SU-DHL-6 (cell line): ENCODE measurements at regions not wholly inside any gene's neighbourhood (a gene's known extent, or its start where the extent isn't known, plus 50 kb on each side); places are given as distances from the start of the nearest gene placed in this dataset.

ENCODE experiments used
- H2AFZ ChIP-seq: fragments of 200-600 bp; sonication (generic); 2 replicates; pipeline ENCODE4 v1.6.1; 2014; ENCODE audit warnings: low read depth, mild to moderate bottlenecking, moderate library complexity, mixed read lengths, antibody characterized with exemption, low read length; ENCODE audit not compliant: severe bottlenecking
- H3F3A ChIP-seq: fragments of 200-600 bp; shearing (Covaris generic); 2 replicates; pipeline ENCODE4 v1.6.0; 2016; ENCODE audit warnings: antibody characterized with exemption, mild to moderate bottlenecking; ENCODE audit not compliant: insufficient read depth
- H3K27ac ChIP-seq: fragments of 200-600 bp; sonication (generic); 2 replicates; pipeline ENCODE4 v1.5.1; 2016; ENCODE audit warnings: low read depth, mild to moderate bottlenecking, low read length, moderate library complexity, mixed read lengths
- H3K27me3 ChIP-seq: fragments of 200-600 bp; sonication (generic), shearing (Covaris generic); 2 replicates; pipeline ENCODE4 v1.6.0; 2014; ENCODE audit warnings: mild to moderate bottlenecking, low read length
- H3K36me3 ChIP-seq: fragments of 200-600 bp; sonication (generic); 2 replicates; pipeline ENCODE4 v1.6.1; 2014; ENCODE audit warnings: mild to moderate bottlenecking, low read length, mixed read lengths
- H3K4me2 ChIP-seq: fragments of 300-600, 200-600 bp; shearing (Covaris generic), sonication (generic); 2 replicates; pipeline ENCODE4 v1.6.0; 2014; ENCODE audit warnings: low read length, low read depth, mild to moderate bottlenecking; ENCODE audit not compliant: poor library complexity, severe bottlenecking
- H3K4me3 ChIP-seq: fragments of 200-600 bp; sonication (generic); 2 replicates; pipeline ENCODE4 v1.5.1; 2014; ENCODE audit warnings: antibody characterized with exemption, low read length, mild to moderate bottlenecking, mixed read lengths; ENCODE audit not compliant: insufficient read depth, poor library complexity, severe bottlenecking
- H3K79me2 ChIP-seq: fragments of 200-600 bp; sonication (generic); 2 replicates; pipeline ENCODE4 v1.6.1; 2014; ENCODE audit warnings: mild to moderate bottlenecking, low read length, moderate library complexity; ENCODE audit not compliant: insufficient read depth
- H3K9ac ChIP-seq: fragments of 200-600 bp; sonication (generic); 2 replicates; pipeline ENCODE4 v1.7.0; 2014; ENCODE audit warnings: mild to moderate bottlenecking, low read length
- H3K9me2 ChIP-seq: fragments of 200-600 bp; sonication (generic); replicated peaks from 2 replicates; pipeline ENCODE4 v1.6.1; 2014; ENCODE audit warnings: low read length; ENCODE audit not compliant: insufficient read depth
- H3K9me3 ChIP-seq: fragments of 200-600 bp; sonication (generic); 2 replicates; pipeline ENCODE4 v1.6.1; 2014; ENCODE audit warnings: low read length, mixed read lengths; ENCODE audit not compliant: insufficient read depth
- H4K20me1 ChIP-seq: fragments of 200-600 bp; sonication (generic); 2 replicates; pipeline ENCODE4 v1.6.1; 2014; ENCODE audit warnings: low read depth, mild to moderate bottlenecking, antibody characterized with exemption, low read length, moderate library complexity, mixed read lengths
- CTCF ChIP-seq: fragments of 200-600 bp; sonication (generic); IDR thresholded peaks from one replicate; pipeline ENCODE4 v1.5.1; 2017; ENCODE audit warnings: antibody characterized with exemption, mild to moderate bottlenecking, low read length, moderate library complexity; ENCODE audit not compliant: insufficient read depth, poor library complexity, severe bottlenecking
- EZH2phosphoT487 ChIP-seq: fragments of 200-600 bp; sonication (generic), shearing (Covaris generic); conservative IDR thresholded peaks from 2 replicates; pipeline ENCODE4 v1.6.1; 2018; ENCODE audit warnings: mild to moderate bottlenecking, antibody characterized with exemption, low read length, moderate library complexity, mixed read lengths

- H3K27ac ChIP-seq: no peak overlapping the region
- H3K4me3 ChIP-seq: no peak overlapping the region
- H3K27me3 ChIP-seq: no peaks in the 10 kb centered on the region
- peaks cover 30% of the 10 kb centered on the region; the same call in 1 of the 2 replicates for H3K9me3 ChIP-seq
- H3K36me3 ChIP-seq: no peaks in the 10 kb centered on the region
- H3K9me2 ChIP-seq: no peaks in the 10 kb centered on the region
- TF ChIP-seq CTCF (no peak), EZH2phosphoT487 (no peak)
- H2AFZ ChIP-seq: no peak overlapping the region
- H3K79me2 ChIP-seq: no peaks in the 10 kb centered on the region
- H3F3A ChIP-seq: no peaks in the 10 kb centered on the region
- H4K20me1 ChIP-seq: no peaks in the 10 kb centered on the region
- H3K9ac ChIP-seq: no peak overlapping the region
- H3K4me2 ChIP-seq: no peak overlapping the region
Measured at GRCh38 chr2:239870863-239871262, 154.3 kb downstream of the NDUFA10 start.

- H4K20me1 ChIP-seq: no peaks in the 10 kb centered on the region
Measured at GRCh38 chr2:239870276-239870675, 154.9 kb downstream of the NDUFA10 start.

GRCh38 chr2:239869272-239870155 is 155.6 kb downstream of the NDUFA10 start:
- Histone ChIP-seq H3K36me3 (no peaks in the 10 kb centered on the region), H4K20me1 (no peaks in the 10 kb centered on the region), H3K9me3 (peaks cover 30% of the 10 kb centered on the region; the same call in 1 of the 2 replicates), H3K4me3 (no peak overlapping the region), H2AFZ (no peak overlapping the region), H3K27ac (no peak overlapping the region), H3K27me3 (no peaks in the 10 kb centered on the region), H3K4me2 (no peak overlapping the region), H3K79me2 (no peaks in the 10 kb centered on the region), H3K9ac (no peak overlapping the region), H3K9me2 (no peaks in the 10 kb centered on the region), H3F3A (no peaks in the 10 kb centered on the region)
- TF ChIP-seq EZH2phosphoT487 (no peak), CTCF (no peak)

More at GRCh38 chr2:239870276-239870675, 154.9 kb downstream of the NDUFA10 start:
- Histone ChIP-seq H3K27me3 (no peaks in the 10 kb centered on the region), H3K9me3 (peaks cover 30% of the 10 kb centered on the region; the same call in 1 of the 2 replicates), H3F3A (no peaks in the 10 kb centered on the region), H3K79me2 (no peaks in the 10 kb centered on the region), H3K4me3 (no peak overlapping the region), H3K9me2 (no peaks in the 10 kb centered on the region), H3K27ac (no peak overlapping the region), H2AFZ (no peak overlapping the region), H3K9ac (no peak overlapping the region), H3K36me3 (no peaks in the 10 kb centered on the region), H3K4me2 (no peak overlapping the region)
- TF ChIP-seq EZH2phosphoT487: no peak
- no peak for TF ChIP-seq CTCF
